GM19328 (cell line): ENCODE measurements at regions not wholly inside any gene's neighbourhood (a gene's known extent, or its start where the extent isn't known, plus 50 kb on each side); places are given as distances from the start of the nearest gene placed in this dataset.
A peak's percentile ranks its signal among the peaks of the same experiment; 100 is the strongest.
"Not testable (repeated sequence)": the region's sequence is repeated elsewhere in the genome, so short reads cannot be mapped to it uniquely, and the experiment has no call there.

Experiments used
- ATAC-seq: cut with Tn5 transposase; IDR thresholded peaks from one replicate; pipeline ENCODE4 v1.9.1; 2021; ENCODE audit warnings: mild to moderate bottlenecking, moderate library complexity; ENCODE audit not compliant: unreplicated experiment

DNA sequence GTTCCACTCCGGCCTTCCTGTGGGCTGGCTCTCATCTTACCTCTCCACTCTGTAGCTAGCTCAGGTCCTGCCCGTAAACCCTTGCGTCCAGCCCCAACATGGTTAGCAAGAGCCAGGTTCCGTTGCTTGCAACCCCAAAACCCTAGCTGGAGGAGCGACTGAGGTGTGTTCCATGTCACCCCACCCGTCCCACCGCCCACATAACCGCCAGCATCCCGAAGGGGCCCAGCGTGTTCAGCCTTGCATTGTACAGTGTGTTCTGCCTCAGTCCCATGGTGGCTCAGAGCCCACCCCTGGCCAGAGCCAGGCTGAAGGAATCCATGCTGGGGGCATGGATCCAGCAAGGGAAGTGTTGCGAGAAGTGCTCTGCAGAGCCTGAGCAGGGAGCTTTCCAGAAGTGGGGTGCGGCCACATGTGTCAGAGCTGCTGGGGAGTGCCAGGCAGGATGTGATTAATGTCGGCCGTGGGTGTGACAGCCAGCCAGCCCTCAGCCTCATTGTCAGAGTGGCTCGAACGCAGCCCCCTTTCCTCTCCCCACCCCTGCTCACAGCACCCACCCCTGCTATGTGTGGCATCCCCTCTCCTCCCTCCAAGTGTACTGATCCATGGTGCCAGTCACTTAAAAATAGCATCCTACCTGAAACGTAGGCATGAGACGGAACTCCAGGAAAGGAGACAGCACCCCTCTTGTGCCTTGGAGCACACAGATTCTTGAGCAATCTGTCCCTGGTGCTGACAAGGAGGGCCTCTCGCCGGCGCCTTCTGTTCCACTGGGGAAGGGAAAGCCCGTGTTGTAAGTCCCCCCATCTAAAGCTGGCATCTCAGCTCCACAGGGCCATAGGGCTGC, 158.9 kb downstream of the OR4M2 start:
- ATAC-seq = not testable (repeated sequence)

DNA sequence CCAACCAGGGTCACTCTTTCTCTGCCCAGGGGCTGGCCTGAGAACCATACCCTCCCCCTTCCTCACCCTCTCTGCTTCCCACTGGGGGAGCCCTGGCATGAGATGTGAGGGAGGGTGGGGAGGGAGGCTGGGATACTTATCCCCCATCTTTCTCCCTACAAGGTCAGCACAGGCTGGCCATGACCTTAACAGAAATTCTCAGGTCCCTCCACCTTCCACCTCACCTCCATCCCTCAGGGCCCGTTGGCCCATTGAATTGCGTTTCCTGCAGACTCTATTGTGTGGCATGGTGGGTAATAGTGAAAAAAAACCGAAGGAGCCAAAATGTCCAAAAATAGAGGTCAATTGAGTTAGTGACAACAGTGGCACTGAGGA, 159.5 kb downstream of the OR4M2 start:
- ATAC-seq = no peak

DNA sequence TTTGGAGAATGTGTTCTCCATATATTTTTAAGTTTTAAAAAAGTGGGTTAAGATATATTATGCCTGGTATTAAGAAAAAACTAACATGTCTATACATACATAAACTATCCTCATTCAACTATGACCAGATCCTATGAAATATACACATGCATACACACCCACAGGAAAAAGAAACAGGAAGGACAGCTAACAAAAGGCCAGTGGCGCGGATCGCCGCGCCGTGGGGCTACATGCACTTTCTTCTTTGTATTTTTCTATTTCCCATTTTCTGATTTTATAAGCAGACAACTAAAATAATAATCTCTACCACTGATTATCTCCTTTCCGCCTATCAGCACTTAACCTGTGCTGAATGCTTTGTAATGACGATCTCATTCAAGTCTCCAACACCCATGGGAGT, 160.1 kb downstream of the OR4M2 start:
- no peak for ATAC-seq

DNA sequence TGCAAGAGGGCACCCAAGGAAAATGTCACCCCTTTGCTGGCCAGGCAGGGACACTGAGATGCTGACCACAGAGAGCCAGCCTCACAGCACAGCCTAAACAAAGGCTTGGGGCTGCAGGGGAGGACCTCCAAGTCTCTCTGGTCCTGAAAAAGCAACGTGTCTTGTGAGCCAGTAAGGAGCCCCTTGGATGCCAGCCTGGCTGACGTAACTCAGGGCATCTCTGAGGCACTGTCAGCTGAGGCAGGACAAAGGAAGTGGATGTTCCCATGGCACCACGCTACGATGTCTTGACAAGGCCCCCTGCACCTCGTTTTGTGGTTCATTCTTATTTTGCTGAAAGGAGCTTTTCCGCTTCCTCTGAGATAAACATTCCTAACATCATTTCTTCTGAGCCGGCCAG, 160.7 kb downstream of the OR4M2 start:
- no peak for ATAC-seq

DNA sequence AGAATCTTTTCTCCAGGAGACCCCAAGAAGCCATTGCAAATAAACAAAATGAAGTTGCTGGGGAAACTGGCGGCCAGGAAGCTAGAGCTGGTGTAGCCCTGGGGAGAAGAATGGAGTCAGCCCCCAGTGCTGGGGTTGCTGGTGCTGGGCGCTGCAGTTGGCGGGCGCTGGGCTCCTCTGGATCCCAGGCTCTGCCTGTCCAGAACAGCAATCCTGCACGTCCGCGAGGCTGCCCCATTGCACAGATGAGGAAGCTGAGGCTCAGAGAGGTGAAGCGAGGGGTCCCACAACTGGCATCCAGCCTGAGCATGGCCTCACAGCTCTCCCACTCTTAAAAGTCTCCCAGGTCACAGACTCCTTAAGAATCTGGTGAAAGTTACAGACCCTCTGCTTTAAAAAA, 161.1 kb downstream of the OR4M2 start:
- ATAC-seq = no peak

- not testable (repeated sequence) for ATAC-seq
Measured at GRCh38 chr15:22242311-22242710, 162.0 kb downstream of the OR4M2 start.

DNA sequence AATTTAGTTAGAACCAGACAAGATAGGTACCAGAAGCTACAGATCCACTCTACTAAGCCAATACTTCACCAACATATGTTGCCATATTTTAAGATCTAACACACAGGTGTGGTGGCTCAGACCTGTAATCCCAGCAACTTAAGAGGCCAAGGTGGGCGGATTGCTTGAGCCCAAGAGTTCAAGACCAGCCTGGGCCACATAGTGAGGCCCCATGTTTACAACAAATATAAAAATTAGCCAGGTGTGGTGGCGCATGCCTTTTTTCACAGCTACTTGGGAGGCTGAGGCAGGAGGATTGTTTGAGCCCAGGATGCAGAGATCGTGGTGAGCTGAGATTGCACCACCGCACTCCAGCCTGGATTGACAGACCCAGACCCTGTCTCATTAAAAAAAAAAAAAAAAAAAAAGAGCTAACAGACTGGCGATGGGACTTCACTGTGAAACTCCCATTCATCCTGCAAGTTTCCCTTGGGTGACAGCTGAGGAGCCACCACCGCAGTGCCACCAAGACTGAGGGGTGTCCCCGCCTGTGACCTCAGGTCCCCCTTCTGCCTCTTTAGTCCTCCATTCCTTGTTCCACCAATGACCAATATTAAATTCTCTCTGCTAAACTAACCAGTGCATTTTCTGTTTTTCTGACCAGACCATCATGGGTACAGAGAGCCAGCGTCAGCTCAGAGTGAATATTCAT, 163.3 kb downstream of the OR4M2 start:
- ATAC-seq = no peak

- not testable (repeated sequence) for ATAC-seq
Measured at GRCh38 chr15:22249511-22249910, 169.2 kb downstream of the OR4M2 start.

- ATAC-seq = not testable (repeated sequence)
Measured at GRCh38 chr15:22250501-22251290, 170.4 kb downstream of the OR4M2 start.

GRCh38 chr15:22251422-22251821, 171.1 kb downstream of the OR4M2 start:
- ATAC-seq = no peak

GRCh38 chr15:22252047-22252446, 171.7 kb downstream of the OR4M2 start:
- ATAC-seq = not testable (repeated sequence)

DNA sequence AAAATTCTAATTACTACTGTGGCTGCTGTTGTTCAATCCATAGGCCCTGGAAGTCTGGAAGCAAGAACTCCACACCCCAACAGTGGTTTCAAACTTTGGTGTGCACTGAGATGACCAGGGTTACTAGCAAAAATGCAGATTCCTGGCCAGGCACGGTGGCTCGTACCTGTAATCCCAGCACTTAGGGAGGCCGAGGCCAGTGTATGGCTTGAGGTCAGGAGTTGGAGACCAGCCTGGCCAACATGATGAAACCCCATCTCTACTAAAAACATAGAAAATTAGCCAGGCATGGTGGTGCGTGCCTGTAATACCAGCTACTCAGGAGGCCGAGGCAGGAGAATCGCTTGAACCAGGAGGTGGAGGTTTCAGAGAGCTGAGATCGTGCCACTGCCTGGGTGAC, 172.2 kb downstream of the OR4M2 start:
- not testable (repeated sequence) for ATAC-seq

DNA sequence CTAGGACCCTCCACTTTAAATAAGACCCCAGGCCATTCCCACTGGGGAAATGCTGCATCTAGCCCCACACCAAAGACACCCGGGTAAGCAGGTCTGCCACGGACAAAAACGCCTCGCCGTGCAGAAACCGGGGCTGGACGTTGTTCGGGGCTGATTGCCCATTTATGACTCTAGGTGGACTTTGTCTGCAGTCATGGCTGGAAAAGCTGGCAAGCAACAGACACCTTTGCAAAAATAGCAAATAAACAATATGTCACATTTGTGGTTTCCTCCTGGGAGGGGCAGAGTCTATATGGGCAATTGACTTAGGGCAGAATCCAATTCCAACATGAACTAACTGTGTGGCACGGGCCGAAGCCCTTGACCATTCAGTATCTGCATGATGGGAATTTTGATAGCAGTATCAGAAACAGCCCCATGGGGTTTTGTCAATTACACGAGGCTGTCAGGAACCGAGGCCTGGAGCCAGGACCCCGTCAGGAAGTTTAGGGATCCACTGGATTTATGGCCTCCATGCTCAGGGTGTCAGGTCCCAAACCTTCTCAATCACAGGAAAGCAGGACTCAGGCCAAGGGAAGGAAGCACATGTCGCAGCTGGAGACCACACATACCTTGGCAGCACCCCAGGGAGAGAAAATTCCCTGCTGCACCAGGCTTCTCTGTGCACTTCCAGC, 172.8 kb downstream of the OR4M2 start:
- ATAC-seq = not testable (repeated sequence)

GRCh38 chr15:22253676-22254408, 173.5 kb downstream of the OR4M2 start:
- ATAC-seq = peak; percentile 67

DNA sequence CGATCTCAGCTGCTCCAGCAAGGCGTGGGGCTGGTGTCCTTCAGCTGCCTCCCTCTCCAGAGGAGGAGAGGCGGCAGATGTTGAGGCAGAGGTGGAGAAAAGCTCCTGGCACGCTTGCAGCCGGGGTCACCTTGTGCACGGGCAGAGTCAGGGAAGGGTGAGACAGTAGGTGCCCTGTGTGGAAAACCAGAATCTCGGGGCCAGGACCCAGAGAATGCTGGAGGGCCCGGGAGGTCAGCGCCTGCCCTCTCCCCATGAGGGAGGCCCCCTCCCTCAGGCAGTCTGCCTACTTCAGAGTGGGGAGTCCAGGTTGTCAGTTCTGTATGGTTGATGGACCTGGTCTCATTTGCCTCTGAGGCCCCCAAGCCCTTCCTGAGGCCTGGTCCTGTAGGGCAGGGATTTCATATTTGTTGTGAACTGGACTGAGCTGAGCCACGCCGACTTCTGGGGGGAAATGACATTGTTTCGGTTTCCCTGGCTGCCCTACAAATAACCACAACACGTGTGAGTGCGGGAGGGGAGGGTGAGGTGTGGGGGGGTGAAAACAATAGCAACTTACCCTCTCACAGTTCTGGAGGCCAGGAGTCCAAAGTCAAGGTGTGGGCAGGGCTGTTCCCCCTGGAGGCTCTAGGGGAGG, 174.2 kb downstream of the OR4M2 start:
- peak; percentile 28 for ATAC-seq

DNA sequence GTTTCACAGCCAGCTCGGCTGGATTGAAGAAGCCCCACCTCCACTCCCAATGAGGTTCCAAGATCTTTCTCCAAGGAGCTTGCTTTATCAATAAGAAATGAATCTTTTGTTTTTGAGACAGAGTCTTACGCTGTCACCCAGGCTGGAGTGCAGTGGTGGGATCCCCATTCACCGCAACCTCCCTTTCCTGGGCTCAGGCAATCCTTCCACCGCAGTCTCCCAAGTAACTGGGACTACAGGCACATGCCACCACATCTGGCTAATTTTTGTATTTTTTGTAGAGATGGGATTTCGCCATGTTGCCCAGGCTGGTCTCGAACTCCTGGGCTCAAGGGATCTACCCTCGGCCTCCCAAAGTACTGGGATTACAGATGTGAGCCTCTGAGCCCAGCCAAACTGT, 175.3 kb downstream of the OR4M2 start:
- ATAC-seq = not testable (repeated sequence)

DNA sequence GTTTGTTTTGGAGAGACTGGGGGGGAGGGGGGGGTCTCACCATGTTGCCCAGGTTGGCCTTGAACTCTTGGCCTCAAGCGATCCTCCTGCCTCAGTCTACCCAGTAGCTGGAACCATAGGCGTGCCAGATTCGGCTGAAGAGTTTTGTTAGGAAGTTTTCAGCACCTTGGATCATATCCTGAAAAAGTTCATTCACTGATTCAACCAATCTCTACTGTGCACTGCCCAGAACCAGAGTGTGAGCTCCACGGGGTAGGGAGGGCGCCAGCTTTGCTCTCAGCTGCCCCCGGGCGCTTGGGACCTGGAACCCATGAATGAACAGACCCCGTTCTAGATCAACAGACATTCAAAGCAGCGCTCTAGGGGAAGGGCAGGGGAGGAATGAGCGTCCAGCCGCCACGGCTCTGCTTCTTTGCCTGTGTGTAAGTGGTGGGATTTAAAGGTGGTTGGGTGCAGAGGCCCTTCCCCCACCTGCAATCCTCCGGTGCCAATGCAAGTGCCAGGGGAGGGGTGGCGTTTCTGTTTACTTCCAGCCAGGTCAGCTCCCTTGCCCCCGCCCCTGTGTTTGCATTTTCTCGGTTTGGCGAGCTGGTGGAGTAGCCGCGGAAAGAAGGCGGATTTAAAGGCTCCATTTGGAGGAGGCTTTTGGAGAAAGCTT, 176.2 kb downstream of the OR4M2 start:
- ATAC-seq = not testable (repeated sequence)

GRCh38 chr15:22257047-22258008, 177.0 kb downstream of the OR4M2 start:
- no peak for ATAC-seq
